K562 (cell line): ENCODE measurements at regions not wholly inside any gene's neighbourhood (a gene's known extent, or its start where the extent isn't known, plus 50 kb on each side); places are given as distances from the start of the nearest gene placed in this dataset.

ENCODE experiments used
- ATAC-seq: fragments of 200-7000 bp; cut with Tn5 transposase; 3 replicates; pipeline ENCODE4 v1.9.1; 2020; ENCODE audit warnings: moderate library complexity
- BruUV-seq: library from RNA; stranded (reverse); fragments of 400-500 nt; replicated peaks from 2 replicates; lab custom pipeline; 2021; lab: Mats Ljungman, UMichigan
- CTCF ChIA-PET: fragments of 300-600 bp; formaldehyde crosslinking; extraction: SDS; loops from one replicate; lab custom pipeline; 2021; ENCODE audit warnings: low intra/inter-chr PET ratio; lab: Yijun Ruan, JAX
- POLR2A ChIA-PET: fragments of 300-600, 350-650 bp; sonication (Branson Sonifier 250); formaldehyde crosslinking; extraction: SDS; loops from one replicate; lab custom pipeline; 2021; ENCODE audit warnings: antibody characterized with exemption, inconsistent platforms; lab: Yijun Ruan, JAX
- DNase-seq, 4 experiments: peaks; one replicate each; pipeline versions ENCODE4 v3.0.0 to v3.0.0-alpha.2; 2011 to 2018; ENCODE audit warnings: low spot score in 3 of 4, mixed read lengths in 3 of 4; ENCODE audit errors: extremely low read depth in 1 of 4
- FAIRE-seq: peaks from 2 replicates; lab custom pipeline; 2011; peaks lifted over from hg19 to GRCh38; lab: Jason Lieb, UNC
- H2AFZ ChIP-seq: 2 replicates; pipeline ENCODE4 v1.6.0; 2011; ENCODE audit warnings: low read depth, low read length, control low read depth, inconsistent platforms
- H3K27ac ChIP-seq: fragments of 200-600 bp; 3 replicates; pipeline ENCODE4 v1.8.0; 2011; ENCODE audit warnings: low read depth, mild to moderate bottlenecking, control low read depth, inconsistent platforms, low read length, moderate library complexity, mixed read lengths; ENCODE audit errors: extremely low read depth
- H3K27me3 ChIP-seq, 2 experiments: fragments of 300-600 bp in 1 of 2; 2 replicates in 1 of 2; 3 replicates in 1 of 2; pipeline versions ENCODE4 v1.6.0 to v1.8.0; 2011; ENCODE audit warnings: inconsistent platforms in 2 of 2, low read length in 2 of 2, mild to moderate bottlenecking in 1 of 2, mixed read lengths in 1 of 2, moderate library complexity in 1 of 2; ENCODE audit not compliant: control insufficient read depth in 2 of 2, insufficient read depth in 2 of 2
- H3K36me3 ChIP-seq: fragments of 300-600 bp; 3 replicates; pipeline ENCODE4 v1.8.0; 2011; ENCODE audit warnings: mild to moderate bottlenecking, low read length, inconsistent platforms; ENCODE audit not compliant: control insufficient read depth, insufficient read depth
- H3K4me1 ChIP-seq, 2 experiments: fragments of 200-600 bp in 1 of 2; replicated peaks in 1 of 2; 2 replicates in 1 of 2; 3 replicates in 1 of 2; pipeline versions ENCODE4 v1.5.1 to v1.8.0; 2011; ENCODE audit warnings: inconsistent platforms in 2 of 2, low read length in 2 of 2, mild to moderate bottlenecking in 1 of 2, mixed read lengths in 1 of 2, moderate library complexity in 1 of 2; ENCODE audit not compliant: control insufficient read depth in 2 of 2, insufficient read depth in 2 of 2
- H3K4me2 ChIP-seq: 2 replicates; pipeline ENCODE4 v1.6.1; 2011; ENCODE audit warnings: low read length, control low read depth, inconsistent platforms, mixed read lengths; ENCODE audit not compliant: insufficient read depth
- H3K4me3 ChIP-seq: fragments of 200-600 bp; sonication (generic), shearing (Covaris generic); 2 replicates; pipeline ENCODE4 v1.5.1; 2016; ENCODE audit warnings: control low read depth, inconsistent platforms
- H3K79me2 ChIP-seq: fragments of 200-600 bp; 3 replicates; pipeline ENCODE4 v1.8.0; 2011; ENCODE audit warnings: low read length, inconsistent platforms; ENCODE audit not compliant: control insufficient read depth, insufficient read depth
- H3K9ac ChIP-seq, 2 experiments: 2 replicates each; pipeline versions ENCODE4 v1.6.0 to v1.6.1; 2011; ENCODE audit warnings: low read depth in 2 of 2, low read length in 2 of 2, control low read depth in 1 of 2, inconsistent platforms in 1 of 2, mild to moderate bottlenecking in 1 of 2, mixed read lengths in 1 of 2; ENCODE audit not compliant: insufficient read depth in 1 of 2
- H3K9me1 ChIP-seq: one replicate; pipeline ENCODE4 v1.6.0; 2011; ENCODE audit warnings: inconsistent platforms, mild to moderate bottlenecking, low read length, moderate library complexity; ENCODE audit not compliant: control insufficient read depth, insufficient read depth
- H3K9me3 ChIP-seq: replicated peaks from 2 replicates; pipeline ENCODE4 v1.5.1; 2011; ENCODE audit warnings: low read depth, low read length, inconsistent platforms; ENCODE audit not compliant: control insufficient read depth, insufficient read depth
- H4K20me1 ChIP-seq: replicated peaks from 2 replicates; pipeline ENCODE4 v1.6.1; 2011; ENCODE audit warnings: low read length, inconsistent platforms, mixed read lengths; ENCODE audit not compliant: control insufficient read depth, insufficient read depth
- BACH1 ChIP-seq: fragments of 200-800 bp; sonication (Bioruptor generic); IDR thresholded peaks from 2 replicates; pipeline ENCODE4 v1.6.1; 2016; ENCODE audit warnings: missing genetic modification characterization, missing compliant biosample characterization
- NONO ChIP-seq, 2 experiments: fragments of 200-400 bp in 1 of 2; fragments of 450-650 bp in 1 of 2; formaldehyde crosslinking in 1 of 2; IDR thresholded peaks; 2 replicates each; pipeline ENCODE4 v1.6.1; 2017; ENCODE audit warnings: low read depth in 2 of 2, mild to moderate bottlenecking in 2 of 2, moderate library complexity in 2 of 2, low read length in 1 of 2
- TGIF2 ChIP-seq: sonication (generic); formaldehyde crosslinking; IDR thresholded peaks from 2 replicates; pipeline ENCODE4 v1.8.1; 2022; ENCODE audit warnings: mild to moderate bottlenecking, missing genetic modification reagents, moderate library complexity
- UBTF ChIP-seq, 2 experiments: IDR thresholded peaks; 2 replicates each; pipeline ENCODE4 v1.6.1; 2012; ENCODE audit warnings: improper control_type of control experiment in 2 of 2, low read depth in 2 of 2, low read length in 2 of 2, borderline replicate concordance in 1 of 2
- YY1 ChIP-seq, 3 experiments: IDR thresholded peaks; 2 replicates each; pipeline ENCODE4 v1.6.1; 2011; ENCODE audit warnings: low read length in 2 of 3, mild to moderate bottlenecking in 2 of 3, moderate library complexity in 2 of 3, borderline replicate concordance in 1 of 3, control low read depth in 1 of 3, low read depth in 1 of 3; ENCODE audit not compliant: insufficient read depth in 3 of 3, insufficient replicate concordance in 2 of 3, control insufficient read depth in 1 of 3, insufficient read length in 1 of 3; ENCODE audit errors: extremely low read depth in 1 of 3
- ZNF318 ChIP-seq, 2 experiments: fragments of 450-650 bp; IDR thresholded peaks; 2 replicates each; pipeline ENCODE4 v1.6.1; 2016; ENCODE audit warnings: mild to moderate bottlenecking in 2 of 2, borderline replicate concordance in 1 of 2, low read depth in 1 of 2, moderate library complexity in 1 of 2
- WGBS: fragments of 100-300 bp; shearing (Covaris generic); methylation state at CpG from one replicate; pipeline ENCODE4 v1.1.6; 2016; ENCODE audit warnings: low coverage, mixed read lengths; ENCODE audit not compliant: insufficient coverage; ENCODE audit errors: missing lambda C conversion rate; 5-methylcytosine and 5-hydroxymethylcytosine counted together
- in situ Hi-C: fragments of 300-500 bp; cut with MboI; formaldehyde crosslinking; loops from 4 replicates; pipeline ENCODE4 v1.15.0; 2018; ENCODE audit warnings: inconsistent platforms, mixed read lengths
- intact Hi-C: fragments of 100-400 bp; cut with micrococcal nuclease; formaldehyde crosslinking; loops from 2 replicates; pipeline ENCODE4 v1.14.2; 2022

- Histone ChIP-seq H3K9me1 (no peaks in the 10 kb centered on the region), H4K20me1 (no peaks in the 10 kb centered on the region), H3K27me3 (peaks cover 9 to 40% of the 10 kb centered on the region in 2 experiments; a peak in 4 of 5 replicates), H3K4me2 (no peak overlapping the region), H3K36me3 (no peaks in the 10 kb centered on the region)
- intact Hi-C loops: no loop called here
- ChIA-PET POLR2A (interaction anchor here (0.5 to 1.2 kb wide), 4 partner anchors 9 to 246 kb away, joined by 3 to 5 read pairs (median 4); no protein-coding TSS in a partner anchor), CTCF (no interaction called here)
- ATAC-seq (no peak), FAIRE-seq (no peak), DNase-seq (no peak)
- no peak for TF ChIP-seq YY1 (IDR thresholded peaks at IDR 0.05; ENCODE audit: borderline replicate concordance in 1 of 3, control insufficient read depth in 1 of 3, extremely low read depth in 1 of 3, insufficient read depth in 3 of 3, insufficient read length in 1 of 3, insufficient replicate concordance in 2 of 3, low read depth in 1 of 3, low read length in 2 of 3)
- no peak for TF ChIP-seq UBTF (IDR thresholded peaks at IDR 0.05; ENCODE audit: borderline replicate concordance in 1 of 2, low read depth in 2 of 2, low read length in 2 of 2)
- no peak for TF ChIP-seq ZNF318 (IDR thresholded peaks at IDR 0.05; ENCODE audit: borderline replicate concordance in 1 of 2, low read depth in 1 of 2)
- no peak for TF ChIP-seq BACH1
- TF ChIP-seq TGIF2 (CRISPR knock-in tag): no peak
- no peak for TF ChIP-seq NONO (IDR thresholded peaks at IDR 0.05; ENCODE audit: low read depth in 2 of 2, low read length in 1 of 2)
- TF ChIP-seq, all 486 proteins: peak for 0
- no peak overlapping the region for H3K4me3 ChIP-seq
- in situ Hi-C loops: no loop called here
- no peak overlapping the region for H3K27ac ChIP-seq
- no peaks in the 10 kb centered on the region for H3K9me3 ChIP-seq
- no peaks in the 10 kb centered on the region for H3K79me2 ChIP-seq
- WGBS: under 1% methylated on average over 10 of the region's 10 CpGs
- peaks cover 0 to 3% of the 10 kb centered on the region in 2 experiments; a peak in 1 of 5 replicates for H3K4me1 ChIP-seq
- no peak overlapping the region for H3K9ac ChIP-seq
- BruUV-seq: no TSS peak
- H2AFZ ChIP-seq: no peak overlapping the region
Observed at GRCh38 chr18:8462651-8463185, 146.5 kb upstream of the RAB12 start.
